ENCODE measurements at regions not wholly inside any gene's neighbourhood (a gene's known extent, or its start where the extent isn't known, plus 50 kb on each side); places are given as distances from the start of the nearest gene placed in this dataset.
"Not testable (repeated sequence)": the region's sequence is repeated elsewhere in the genome, so short reads cannot be mapped to it uniquely, and the experiment has no call there.

GRCh38 chr7:138252666-138253065 lies 176.4 kb downstream of the AKR1D1 start:
- TF ChIP-seq EZH2phosphoT487 (IDR thresholded peaks at IDR 0.05; ENCODE audit: borderline replicate concordance, low read depth); FOXM1 (IDR thresholded peaks at IDR 0.05; ENCODE audit: low read depth); MAX (IDR thresholded peaks at IDR 0.05; ENCODE audit: low read depth); EP300 (IDR thresholded peaks at IDR 0.05; ENCODE audit: borderline replicate concordance in 1 of 2, low read depth in 1 of 2, low read length in 1 of 2); CTCF (IDR thresholded peaks at IDR 0.05); TCF12 (IDR thresholded peaks at IDR 0.05); RCOR1 (IDR thresholded peaks at IDR 0.05; ENCODE audit: low read length): not testable (repeated sequence)

All from SK-N-SH (cell line).